ENCODE measurements at regions not wholly inside any gene's neighbourhood (a gene's known extent, or its start where the extent isn't known, plus 50 kb on each side); places are given as distances from the start of the nearest gene placed in this dataset.

DNA sequence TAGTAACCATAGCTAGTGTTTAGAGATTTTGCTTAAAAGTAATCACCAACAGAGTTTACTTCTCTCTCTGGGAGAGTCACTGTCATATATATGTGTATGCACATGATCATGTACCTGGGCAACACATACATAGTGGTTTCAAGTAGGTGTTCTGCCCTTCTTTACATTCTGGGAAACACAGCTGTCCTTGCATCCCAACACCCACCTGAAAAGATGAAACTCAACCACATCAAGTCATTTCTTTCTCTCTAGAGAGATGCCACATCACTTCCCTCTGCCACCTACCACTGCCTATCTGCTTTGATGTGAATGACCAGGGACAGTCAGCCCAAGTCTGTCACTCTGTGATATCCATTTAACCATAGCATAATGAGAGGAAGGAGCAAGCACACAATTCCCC, 155.8 kb upstream of the GADL1 start:
- no peak for DNase-seq (ENCODE audit: low read depth)

DNA sequence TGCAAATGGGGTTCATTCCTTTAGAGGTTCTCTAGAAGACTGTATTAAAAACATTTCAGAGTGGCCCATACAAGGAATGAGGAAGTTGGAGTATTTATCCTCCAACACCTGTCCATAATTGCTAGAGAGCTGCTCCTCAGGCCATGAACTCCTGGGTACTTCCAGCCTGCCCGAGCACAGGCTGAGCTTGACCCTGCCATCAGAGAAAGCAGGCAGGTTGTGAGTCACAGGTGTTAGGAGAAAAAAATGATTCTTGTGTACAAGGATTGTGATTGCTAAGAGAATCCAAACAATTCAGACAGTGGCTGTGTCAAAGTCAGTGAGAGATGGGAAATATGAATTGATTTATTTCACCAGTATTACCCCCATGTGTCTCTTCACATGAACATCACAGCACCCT, 156.8 kb upstream of the GADL1 start:
- DNase-seq (ENCODE audit: low read depth): no peak

DNA sequence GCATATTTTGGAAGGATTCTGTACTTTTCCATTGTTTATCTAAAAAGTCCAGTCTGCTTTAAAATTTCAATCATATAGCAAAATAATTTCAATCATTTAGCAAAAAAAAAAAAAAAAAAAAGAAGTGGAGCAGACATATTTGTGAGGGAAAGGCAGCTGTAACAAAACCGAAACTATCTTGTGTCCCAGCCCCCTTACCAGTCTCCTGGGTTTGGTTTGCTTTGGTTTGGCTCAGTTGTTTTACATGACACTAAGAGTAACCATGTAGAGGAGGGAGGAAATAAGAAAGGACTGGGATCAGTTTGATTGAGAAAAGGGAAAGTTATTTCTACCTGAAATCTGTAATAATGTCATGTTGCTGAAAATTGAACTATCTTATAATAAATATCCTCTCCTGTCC, 158.8 kb upstream of the GADL1 start:
- DNase-seq (ENCODE audit: low read depth): no peak

DNA sequence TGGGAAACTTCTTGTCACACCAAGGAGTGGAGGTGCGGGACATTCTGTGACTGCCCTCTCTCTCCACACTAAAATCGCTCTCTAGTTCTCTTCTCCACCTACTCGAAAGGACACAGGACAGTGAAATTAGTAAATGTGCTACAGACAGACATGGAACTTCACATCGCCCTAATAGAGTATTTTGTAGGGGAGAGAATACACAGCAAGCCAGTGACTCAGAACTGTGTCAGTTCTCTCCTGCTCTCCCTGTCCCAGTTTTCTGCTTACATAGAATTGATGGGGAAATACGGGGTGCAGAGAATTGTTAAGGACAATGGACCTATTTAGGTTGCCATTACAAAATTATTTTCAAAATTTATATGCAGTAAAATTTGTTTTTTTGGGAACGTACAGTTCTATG, 159.6 kb upstream of the GADL1 start:
- no peak for DNase-seq (ENCODE audit: low read depth)

DNA sequence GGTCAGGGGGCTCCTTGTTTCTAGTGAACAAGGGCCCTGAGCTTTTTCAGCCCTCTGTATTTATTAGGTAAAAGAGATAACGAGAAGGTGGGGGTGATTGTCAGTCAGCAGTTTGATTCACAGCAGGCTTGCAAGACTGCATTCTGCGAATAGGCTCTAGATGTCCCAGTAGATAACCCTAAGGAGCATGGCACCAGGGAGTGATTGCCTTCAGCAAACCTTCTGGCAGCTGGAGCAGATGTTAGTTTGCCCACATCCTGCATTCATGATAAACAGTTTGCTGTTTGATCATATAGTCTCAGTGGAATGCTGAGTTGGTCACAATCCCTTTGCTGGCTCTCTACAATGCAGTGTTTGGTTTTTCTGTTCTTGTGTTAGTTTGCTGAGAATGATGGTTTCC, 161.3 kb upstream of the GADL1 start:
- no peak for DNase-seq (ENCODE audit: low read depth)

DNA sequence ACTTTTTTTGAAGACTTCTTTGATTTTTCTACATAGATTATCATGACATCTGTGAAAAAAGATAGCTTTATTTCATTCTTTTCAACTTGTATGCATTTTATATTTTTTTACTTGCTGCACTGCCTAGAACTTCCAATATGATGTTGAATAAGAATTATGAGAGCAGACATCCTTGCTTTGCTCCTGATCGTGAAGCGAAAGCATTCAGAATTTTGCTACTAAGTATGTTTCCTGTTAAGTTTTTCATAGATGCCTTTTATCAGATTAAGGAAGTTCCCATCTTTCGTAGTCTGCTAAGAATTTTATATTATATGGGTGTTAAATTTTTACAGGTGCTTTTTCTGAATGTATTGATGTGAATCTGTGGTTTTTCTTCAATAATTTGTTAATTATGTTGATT, 163.4 kb upstream of the GADL1 start:
- no peak for DNase-seq (ENCODE audit: low read depth)

DNA sequence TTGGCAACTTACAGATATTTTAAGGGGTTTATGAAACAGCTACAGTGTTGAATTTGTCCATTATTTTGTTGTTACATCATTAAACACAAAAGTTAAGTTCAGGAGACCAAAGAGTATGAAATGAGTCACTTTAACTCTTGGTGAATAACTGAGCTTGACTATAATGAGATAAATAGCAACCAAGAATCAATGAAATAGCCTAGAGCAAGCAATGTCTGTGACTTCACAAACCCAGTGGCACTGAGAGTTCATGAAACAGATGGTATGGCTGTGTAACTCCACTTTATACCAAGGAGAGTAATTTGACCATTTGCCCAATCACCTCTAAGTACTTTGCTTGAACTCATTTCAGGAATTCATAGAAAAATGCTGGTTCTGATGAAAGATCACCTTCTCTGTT, 169.6 kb upstream of the GADL1 start:
- DNase-seq (ENCODE audit: low read depth): no peak

DNA sequence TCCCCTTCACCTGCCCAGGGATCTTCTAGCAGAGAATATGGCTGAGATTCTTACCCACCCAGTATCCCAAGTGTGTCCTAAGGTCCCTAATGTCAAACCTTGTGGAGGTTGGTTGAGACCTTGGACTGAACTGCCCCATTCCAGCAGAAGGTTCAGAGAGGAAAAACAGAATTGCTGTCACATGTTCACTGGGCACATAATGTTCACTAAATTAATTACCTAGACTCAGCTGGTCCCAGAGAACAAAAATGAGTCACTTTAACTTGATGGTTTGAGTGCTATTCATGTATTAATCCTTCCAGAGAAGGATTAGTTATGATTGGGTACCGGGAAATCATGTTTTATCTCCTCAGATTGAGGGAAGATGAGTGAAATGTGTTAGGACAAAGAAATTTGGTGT, 171.3 kb upstream of the GADL1 start:
- peak; percentile 5 for DNase-seq (ENCODE audit: low read depth)

DNA sequence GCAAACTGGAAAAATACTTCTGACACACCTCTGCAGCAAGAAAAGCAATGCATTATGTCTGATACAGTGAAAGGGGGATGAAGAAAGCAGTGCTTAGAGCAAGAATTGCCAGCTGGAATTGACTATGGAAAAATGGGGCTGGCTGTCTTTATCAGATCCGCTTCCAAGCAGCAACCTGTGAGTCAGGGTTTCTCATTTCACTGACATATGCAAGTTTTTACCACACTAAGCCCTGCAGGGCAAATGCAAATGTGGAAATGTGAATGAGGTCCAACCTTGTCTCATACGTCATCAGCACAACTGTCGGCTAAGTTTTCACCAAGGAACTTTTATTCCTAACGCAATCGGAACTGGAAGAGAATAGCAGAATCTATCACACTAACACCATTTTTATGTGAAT, 172.5 kb upstream of the GADL1 start:
- DNase-seq (ENCODE audit: low read depth): peak; percentile 94

DNA sequence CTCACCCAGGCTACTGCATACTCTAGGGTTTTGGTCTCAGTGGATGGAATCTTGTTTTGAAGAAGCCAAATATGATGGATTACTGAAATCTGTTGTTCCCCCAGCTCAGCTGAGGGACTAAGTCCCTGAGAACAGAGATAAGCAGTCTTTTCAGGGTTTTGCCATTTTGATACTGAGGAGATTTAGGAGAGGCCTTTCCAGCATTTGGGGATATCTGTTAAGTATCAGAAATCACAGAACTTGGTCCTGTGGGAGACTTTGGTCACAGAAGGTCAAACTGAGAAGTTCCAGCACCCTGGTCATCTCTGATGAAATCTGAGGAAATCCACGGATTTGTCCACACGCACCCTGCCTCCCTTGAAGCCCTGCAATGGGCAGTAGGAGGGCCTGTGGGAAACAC, 181.0 kb upstream of the GADL1 start:
- no peak for DNase-seq (ENCODE audit: low read depth)

DNA sequence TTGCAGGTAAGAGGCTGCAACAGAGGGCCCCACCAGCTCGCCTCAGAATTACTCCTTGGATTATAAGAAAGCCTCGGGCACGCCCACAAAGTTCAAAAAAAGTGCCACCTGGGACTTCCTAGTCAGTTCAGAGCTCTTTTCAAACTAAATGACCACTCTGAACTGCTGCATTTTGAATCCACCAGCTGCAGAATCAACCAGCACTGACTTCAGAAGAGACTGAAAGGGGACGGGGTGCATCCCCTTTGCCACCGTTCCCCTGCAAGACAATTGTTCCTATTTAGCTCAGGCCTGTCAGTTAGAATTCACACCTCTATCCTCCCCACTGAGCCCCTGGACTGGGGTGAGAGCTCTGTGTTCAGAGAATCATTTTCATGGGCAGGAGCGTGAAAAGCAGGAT, 181.4 kb upstream of the GADL1 start:
- DNase-seq (ENCODE audit: low read depth): no peak

DNA sequence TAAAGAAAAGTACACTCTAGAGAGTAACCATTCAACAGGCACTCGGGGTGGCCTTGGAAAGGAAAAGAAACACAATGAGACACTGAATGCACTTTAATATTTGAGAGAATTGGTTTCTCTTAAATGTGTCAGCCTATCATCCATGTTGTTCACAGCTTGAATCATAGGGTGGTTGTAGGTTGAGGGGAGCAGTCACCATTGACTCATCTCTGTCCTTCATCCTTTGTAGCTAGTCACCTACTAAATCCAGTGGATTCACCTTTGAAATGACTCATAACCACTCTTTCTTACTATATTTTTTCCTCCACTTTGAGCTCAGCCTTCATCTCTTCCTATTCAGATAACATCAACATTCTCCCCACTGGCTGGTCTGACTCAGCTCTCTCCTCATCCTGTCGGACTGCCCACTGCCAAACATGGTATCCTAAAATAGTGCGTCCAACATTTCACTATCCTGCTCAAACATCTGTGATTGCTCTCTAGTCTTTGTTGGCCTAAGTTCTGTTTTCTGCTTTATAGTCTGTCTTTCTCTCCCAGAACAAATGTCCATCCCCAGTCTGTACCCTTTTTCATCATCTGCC, 182.7 kb upstream of the GADL1 start:
- peak; percentile 90 for DNase-seq (ENCODE audit: low read depth)

DNA sequence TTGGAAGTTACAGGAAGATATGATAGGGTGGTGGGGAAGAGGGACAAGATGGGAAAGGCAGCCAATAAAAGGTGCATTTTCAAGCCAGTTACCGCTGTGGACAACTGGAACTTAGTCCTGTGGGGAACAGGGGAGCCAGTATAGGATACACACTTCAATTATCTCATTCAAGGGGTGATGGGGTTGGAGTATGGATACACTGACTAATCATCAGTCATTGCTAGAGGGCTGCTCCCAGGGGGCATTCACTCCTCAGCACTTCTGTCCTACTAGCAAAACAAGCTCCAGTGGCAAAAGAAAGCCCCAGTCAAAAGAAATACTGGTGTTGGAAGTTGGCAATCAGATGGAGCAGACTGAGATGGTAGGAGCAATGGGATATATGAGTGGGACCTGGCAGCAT, 183.4 kb upstream of the GADL1 start:
- no peak for DNase-seq (ENCODE audit: low read depth)

DNA sequence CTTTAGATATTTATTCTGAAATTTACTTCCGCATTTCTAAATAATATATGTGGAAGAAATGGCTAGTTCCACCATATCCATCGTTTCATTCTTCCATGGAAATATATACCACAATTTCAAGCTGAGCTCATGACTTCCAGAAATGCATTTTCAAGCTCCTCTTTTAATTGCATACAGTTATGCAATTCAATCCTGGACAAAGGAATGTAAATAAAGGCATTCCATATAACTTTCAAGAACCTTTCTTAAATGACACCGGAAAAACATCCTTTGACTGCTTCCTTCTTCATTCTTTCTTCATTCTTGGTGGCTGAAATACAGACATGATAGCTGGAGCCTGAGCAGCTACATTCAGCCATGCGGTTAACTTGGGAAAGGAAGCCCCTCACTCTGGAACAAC, 185.2 kb upstream of the GADL1 start:
- peak; percentile 12 for DNase-seq (ENCODE audit: low read depth)

DNA sequence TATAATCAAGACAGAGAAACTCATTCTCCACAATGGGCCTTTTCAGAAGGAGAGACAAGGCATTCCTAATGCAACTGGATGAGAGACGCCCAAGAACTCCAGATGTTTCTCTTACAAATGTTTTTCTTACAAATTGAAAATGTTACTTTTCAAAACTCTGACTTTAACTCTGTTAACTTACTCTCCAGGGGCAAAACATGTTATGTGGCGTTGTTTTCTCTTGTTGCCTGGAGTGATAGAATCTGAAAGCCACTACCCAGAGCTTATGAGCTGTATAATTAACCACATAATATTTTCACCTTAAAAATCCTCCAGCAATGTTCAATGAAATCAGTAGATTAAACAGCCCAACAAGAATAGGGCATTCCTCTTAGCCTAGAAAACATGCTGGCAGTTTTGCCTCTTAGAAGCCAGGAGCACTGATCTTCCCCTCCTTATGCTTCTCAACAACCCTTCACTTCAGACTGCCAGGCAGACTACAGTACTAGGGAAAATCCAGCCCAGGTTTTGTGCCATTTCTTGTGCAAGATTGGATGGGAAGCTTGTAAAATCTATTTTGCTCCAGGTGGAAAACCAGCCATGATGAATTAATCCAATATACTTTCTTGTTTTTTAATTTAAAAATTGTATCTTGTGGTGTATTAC, 186.7 kb upstream of the GADL1 start:
- no peak for DNase-seq (ENCODE audit: low read depth)

DNA sequence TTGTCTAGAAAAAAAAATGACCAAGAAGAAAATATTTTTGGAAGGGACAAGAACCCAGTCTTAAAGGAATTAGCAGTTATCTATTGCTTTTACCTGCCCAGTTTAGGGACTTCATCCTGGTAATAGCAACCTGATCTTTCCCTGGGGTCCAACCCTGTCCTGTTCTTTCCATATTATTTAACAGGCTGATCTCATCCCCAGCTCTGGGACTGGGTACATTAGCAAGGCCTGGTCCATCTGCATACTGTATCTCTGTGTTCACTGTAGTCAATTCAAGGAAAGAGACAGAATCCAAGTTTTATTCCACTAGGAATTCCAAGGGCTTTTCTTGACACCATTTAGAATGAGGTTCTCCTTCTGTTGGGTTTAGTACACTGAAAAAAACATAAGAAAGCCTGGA, 191.7 kb upstream of the GADL1 start:
- DNase-seq (ENCODE audit: low read depth): no peak

DNA sequence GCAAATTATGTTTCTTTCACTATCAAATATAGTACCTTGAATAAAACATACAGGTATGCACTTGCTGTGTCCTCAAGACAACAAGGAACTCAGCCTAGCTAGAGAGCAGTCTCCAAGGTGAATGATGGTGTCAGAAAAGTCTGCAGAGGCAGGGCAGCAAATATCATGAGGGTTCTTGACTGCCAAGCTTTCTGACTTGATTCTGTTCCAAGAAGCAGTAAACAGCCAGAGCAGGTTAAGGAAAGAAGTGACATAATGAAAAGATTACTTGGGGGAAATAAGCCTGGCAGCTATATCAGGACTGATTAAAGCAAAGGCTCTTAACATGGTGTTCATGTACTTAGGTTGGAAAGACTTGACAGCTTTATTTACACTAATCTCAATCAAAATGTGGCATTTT, 192.2 kb upstream of the GADL1 start:
- no peak for DNase-seq (ENCODE audit: low read depth)

DNA sequence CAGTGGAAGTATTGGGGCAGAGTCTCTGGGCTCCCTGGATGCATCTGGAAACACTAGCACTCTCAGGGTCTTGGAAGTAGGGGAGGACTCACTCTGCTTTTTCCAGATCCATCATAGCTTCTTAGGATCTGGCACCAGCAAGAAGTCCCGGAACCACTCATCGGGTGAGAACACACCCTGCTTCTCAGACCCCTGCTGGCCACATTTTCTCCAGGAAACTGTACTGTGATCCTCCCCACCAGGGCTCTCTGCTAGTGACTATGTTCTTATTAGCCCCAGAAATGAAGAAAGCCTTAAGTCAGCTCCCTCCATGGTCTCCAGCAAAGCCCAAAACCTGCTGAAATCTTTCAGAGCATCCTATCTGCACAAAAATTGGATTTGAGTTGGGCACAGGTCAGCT, 197.3 kb upstream of the GADL1 start:
- DNase-seq (ENCODE audit: low read depth): no peak

DNA sequence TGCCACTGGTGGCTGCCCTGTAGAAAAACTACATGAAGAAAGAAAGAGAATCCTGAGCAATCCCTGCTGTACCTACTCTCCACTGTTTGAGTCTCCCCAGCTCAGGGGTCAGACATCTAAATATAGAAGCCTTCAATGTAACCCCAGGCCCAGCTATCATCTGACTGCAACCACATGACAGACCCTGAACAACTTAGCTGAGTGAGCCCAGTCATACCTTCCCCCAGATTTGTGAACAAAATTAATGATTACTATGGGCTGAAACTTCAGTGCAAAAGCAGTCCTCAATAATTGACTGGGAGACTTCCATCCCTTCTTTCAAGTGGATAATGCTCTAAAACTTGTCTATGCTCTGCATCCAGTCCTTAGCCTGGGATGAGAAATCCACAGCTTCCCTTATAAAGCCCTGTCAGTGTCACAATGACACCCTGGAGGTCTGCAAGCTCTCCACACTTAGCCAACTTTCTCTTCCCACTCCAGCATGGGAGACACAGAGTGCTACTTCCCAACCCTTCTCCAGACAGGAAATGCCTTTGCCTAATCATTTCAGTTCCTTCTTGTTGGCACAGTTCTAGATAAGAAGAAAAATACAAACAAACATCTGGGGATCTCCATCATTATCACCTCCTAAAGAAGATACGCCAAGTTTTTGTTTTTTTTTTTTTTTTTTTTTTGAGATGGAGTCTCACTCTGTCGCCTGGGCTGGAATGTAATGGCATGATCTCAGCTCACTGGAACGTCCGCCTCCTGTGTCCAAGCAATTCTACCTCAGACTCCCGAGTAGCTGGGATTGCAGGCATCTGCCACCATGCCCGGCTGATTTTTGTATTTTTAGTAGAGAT, 198.5 kb upstream of the GADL1 start:
- peak; percentile 9 for DNase-seq (ENCODE audit: low read depth)

DNA sequence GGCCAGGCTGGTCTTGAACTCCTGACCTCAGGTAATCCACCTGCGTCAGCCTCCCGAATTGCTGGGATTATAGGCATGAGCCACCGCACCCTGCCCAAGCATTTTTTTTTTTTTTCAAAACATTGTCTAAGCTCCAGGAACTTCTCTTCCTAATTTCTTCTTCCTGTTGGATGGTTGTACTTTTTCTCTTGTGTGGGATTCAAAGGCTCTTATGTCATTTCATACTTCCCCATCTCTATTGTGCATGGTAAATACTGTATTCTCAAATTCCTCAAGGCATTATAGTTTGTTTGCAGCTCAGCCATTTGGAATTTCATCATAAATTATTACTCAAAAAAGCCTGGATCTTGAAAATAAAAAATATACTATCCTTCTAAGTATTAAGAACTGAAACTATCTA, 199.1 kb upstream of the GADL1 start:
- DNase-seq (ENCODE audit: low read depth): no peak

DNA sequence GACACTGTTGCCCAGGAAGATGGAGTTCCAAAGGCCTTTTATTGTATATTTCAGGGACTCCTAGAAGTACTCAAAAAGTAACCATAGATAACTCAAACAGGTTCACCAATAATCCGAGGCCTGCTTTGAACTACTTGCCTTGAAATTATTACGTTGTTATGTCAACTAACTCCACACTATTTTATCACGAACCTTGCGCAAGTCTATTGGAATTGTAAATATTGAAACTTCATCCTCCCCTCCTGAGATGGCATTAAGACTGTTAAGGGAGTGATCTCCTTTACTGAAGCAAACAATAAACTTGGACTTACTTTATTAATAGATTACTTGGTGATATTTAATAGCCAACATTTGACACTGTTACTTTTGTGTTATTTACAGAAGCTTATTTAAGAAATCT, 199.6 kb upstream of the GADL1 start:
- no peak for DNase-seq (ENCODE audit: low read depth)

DNA sequence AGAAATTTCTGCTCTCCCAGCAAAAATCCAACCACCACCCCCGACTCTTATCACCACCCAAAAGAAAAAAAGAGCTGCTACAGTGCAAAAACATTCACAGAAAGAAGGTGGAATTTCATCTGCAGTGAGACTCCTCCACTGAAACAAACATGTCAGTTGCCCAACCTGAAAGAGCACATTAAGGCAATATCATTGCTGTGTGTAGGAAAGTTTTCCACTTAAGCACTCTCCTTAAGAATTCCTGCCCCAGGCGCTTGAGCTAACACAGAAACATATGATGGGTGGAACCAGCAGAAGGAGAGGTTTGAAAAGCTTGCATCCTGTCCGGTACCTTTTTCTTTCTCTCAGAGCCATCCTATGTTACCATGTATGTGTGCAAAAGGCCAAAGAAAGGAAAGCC, 200.8 kb upstream of the GADL1 start:
- peak; percentile 24 for DNase-seq (ENCODE audit: low read depth)

DNA sequence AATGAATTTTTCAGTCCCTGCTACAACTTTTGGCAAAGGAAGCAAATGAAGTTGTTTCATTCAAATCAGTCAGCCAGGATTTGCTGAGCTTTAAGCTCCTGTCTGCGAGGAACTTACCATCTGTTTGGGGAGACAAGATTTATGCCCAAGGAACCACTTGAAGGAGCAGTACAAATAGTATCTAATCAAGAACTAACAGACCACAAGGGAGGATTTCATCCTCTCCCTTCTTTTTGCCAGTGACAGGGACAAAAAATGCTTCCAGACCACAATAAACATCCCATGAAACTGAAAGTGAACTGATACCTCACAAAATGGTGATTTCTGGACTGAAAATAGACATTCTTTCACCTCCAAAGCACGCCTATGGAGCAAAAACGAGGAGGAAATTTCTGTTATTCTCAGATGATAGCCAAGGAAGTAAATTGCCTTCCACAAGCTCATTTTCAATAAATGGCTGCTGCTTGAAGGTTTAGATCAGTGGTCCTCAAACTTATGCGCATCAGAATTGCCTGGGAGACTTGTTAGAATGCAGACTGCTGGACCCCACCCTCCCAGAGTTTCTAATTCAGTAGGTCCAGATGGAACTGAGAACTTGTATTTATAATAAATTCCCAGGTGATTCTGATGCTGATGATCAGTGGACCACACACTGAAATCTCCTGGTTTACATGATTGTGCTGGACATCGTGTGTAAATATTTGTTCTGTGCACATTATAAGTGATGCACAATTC, 202.4 kb upstream of the GADL1 start:
- DNase-seq (ENCODE audit: low read depth): peak; percentile 64

All from amniotic epithelial cell (primary cell).